H1 (cell line): ENCODE measurements at regions not wholly inside any gene's neighbourhood (a gene's known extent, or its start where the extent isn't known, plus 50 kb on each side); places are given as distances from the start of the nearest gene placed in this dataset.

Experiments used
- JUND ChIP-seq: IDR thresholded peaks from 2 replicates; pipeline ENCODE4 v1.6.1; 2011; ENCODE audit warnings: mild to moderate bottlenecking, improper control_type of control experiment, low read length
- ZNF274 ChIP-seq: IDR thresholded peaks from 2 replicates; pipeline ENCODE4 v1.7.0; 2012; ENCODE audit warnings: low read length, borderline replicate concordance; ENCODE audit errors: extremely low read depth

DNA sequence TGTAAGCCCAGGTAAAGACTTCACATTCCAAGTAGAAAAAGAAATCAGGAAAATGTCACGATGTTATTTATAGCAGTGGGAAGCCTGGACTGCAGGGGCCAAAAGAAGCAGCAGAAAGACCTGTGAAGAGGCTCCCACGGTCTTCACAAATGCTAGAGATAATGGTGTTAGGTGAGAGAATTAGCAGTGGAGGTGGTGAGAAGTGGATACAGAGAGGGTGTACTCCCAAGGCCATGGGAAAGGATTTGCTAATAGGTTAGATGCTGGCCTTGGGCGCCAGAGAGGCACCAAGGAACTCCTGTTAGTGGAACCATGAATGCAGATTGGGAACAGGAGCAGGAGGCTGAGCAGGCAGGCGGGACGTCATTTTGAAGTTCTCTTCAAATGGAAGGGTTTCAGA, 386.1 kb downstream of the C12orf75 start:
- TF ChIP-seq ZNF274, result no peak
- no peak for TF ChIP-seq JUND
